Stimulated activated naive CD8-positive, alpha-beta T cell treated with anti-CD3 and anti-CD28 coated beads, Interleukin-15, amount 100 ng/mL, for 72 hours (primary cell): ENCODE measurements at regions not wholly inside any gene's neighbourhood (a gene's known extent, or its start where the extent isn't known, plus 50 kb on each side); places are given as distances from the start of the nearest gene placed in this dataset.

Source experiments
- ATAC-seq: fragments of 150-1000 bp; cut with Tn5 transposase; 2 replicates; pipeline ENCODE4 v1.10.0; 2021; ENCODE audit warnings: mild to moderate bottlenecking, moderate library complexity
- DNase-seq, 2 donors: peaks; one replicate each; pipeline ENCODE4 v3.0.0; 2021 to 2022
- H3K27ac Mint-ChIP-seq, 2 donors: one replicate each; pipeline ENCODE4 v1.8.0; 2022; ENCODE audit warnings: mild to moderate bottlenecking in 2 of 2, mixed read lengths in 2 of 2, moderate library complexity in 2 of 2
- H3K27me3 Mint-ChIP-seq: one replicate; pipeline ENCODE4 v1.8.0; 2022; ENCODE audit warnings: mixed read lengths
- H3K4me1 Mint-ChIP-seq: one replicate; pipeline ENCODE4 v1.8.0; 2022; ENCODE audit warnings: mild to moderate bottlenecking, mixed read lengths
- H3K4me3 Mint-ChIP-seq, 2 donors: one replicate each; pipeline ENCODE4 v1.8.0; 2022; ENCODE audit warnings: mild to moderate bottlenecking in 2 of 2, mixed read lengths in 2 of 2, moderate library complexity in 1 of 2
- H3K9me3 Mint-ChIP-seq, 2 donors: one replicate each; pipeline ENCODE4 v1.8.0; 2022; ENCODE audit warnings: mixed read lengths in 2 of 2

- H3K27ac Mint-ChIP-seq = peak overlapping the region; percentile 75 to 87
- DNase-seq (no peak), ATAC-seq (peak; percentile 26)
- no peaks in the 10 kb centered on the region for H3K9me3 Mint-ChIP-seq
- peaks cover 91% of the 10 kb centered on the region for H3K4me1 Mint-ChIP-seq
- H3K27me3 Mint-ChIP-seq = no peaks in the 10 kb centered on the region
- H3K4me3 Mint-ChIP-seq = peak overlapping the region; percentile 69 to 77
Observed at GRCh38 chr12:92029902-92030586, 115.6 kb downstream of the BTG1 start.

GRCh38 chr12:92029136-92029535 lies 116.5 kb downstream of the BTG1 start:
- Mint-ChIP-seq H3K27me3 (no peaks in the 10 kb centered on the region), H3K4me3 (no peak overlapping the region), H3K9me3 (no peaks in the 10 kb centered on the region), H3K4me1 (peaks cover 84% of the 10 kb centered on the region), H3K27ac (no peak overlapping the region)
- no peak for DNase-seq
- ATAC-seq = no peak

- peaks cover 78% of the 10 kb centered on the region for H3K4me1 Mint-ChIP-seq
- ATAC-seq = no peak
Observed at GRCh38 chr12:92028441-92028709, 117.3 kb downstream of the BTG1 start.

GRCh38 chr12:92027701-92028440 lies 117.8 kb downstream of the BTG1 start:
- peaks cover 78% of the 10 kb centered on the region for H3K4me1 Mint-ChIP-seq
- DNase-seq (no peak), ATAC-seq (no peak)
- H3K4me3 Mint-ChIP-seq = peak overlapping the region in 1 of 2 donors; percentile 28
- no peak overlapping the region for H3K27ac Mint-ChIP-seq
- no peaks in the 10 kb centered on the region for H3K9me3 Mint-ChIP-seq
- H3K27me3 Mint-ChIP-seq = no peaks in the 10 kb centered on the region

More at GRCh38 chr12:92028441-92028709, 117.3 kb downstream of the BTG1 start:
- Mint-ChIP-seq H3K9me3 (no peaks in the 10 kb centered on the region), H3K27me3 (no peaks in the 10 kb centered on the region), H3K27ac (no peak overlapping the region), H3K4me3 (peak overlapping the region in 1 of 2 donors; percentile 28)
- no peak for DNase-seq

- peak overlapping the region; percentile 3 to 28 for H3K4me3 Mint-ChIP-seq
- H3K27ac Mint-ChIP-seq = peak overlapping the region in 1 of 2 donors; percentile 36
- no peaks in the 10 kb centered on the region for H3K9me3 Mint-ChIP-seq
- no peak for DNase-seq
- no peaks in the 10 kb centered on the region for H3K27me3 Mint-ChIP-seq
- ATAC-seq = no peak
- H3K4me1 Mint-ChIP-seq = peaks cover 77% of the 10 kb centered on the region
Observed at GRCh38 chr12:92027243-92027642, 118.4 kb downstream of the BTG1 start.

- ATAC-seq = peak; percentile 57
- peak overlapping the region in 1 of 2 donors; percentile 15 for H3K27ac Mint-ChIP-seq
Observed at GRCh38 chr12:92025462-92026207, 120.0 kb downstream of the BTG1 start.

GRCh38 chr12:92022093-92022492 lies 123.6 kb downstream of the BTG1 start:
- Mint-ChIP-seq H3K27ac (no peak overlapping the region), H3K9me3 (peaks cover 5 to 12% of the 10 kb centered on the region in 2 donors), H3K4me3 (no peak overlapping the region), H3K27me3 (no peaks in the 10 kb centered on the region), H3K4me1 (peaks cover 40% of the 10 kb centered on the region)
- ATAC-seq = no peak
- DNase-seq = no peak

More at GRCh38 chr12:92025462-92026207, 120.0 kb downstream of the BTG1 start:
- Mint-ChIP-seq H3K4me3 (peak overlapping the region; percentile 61 to 63), H3K9me3 (no peaks in the 10 kb centered on the region), H3K4me1 (peaks cover 75% of the 10 kb centered on the region), H3K27me3 (no peaks in the 10 kb centered on the region)
- DNase-seq = no peak

GRCh38 chr12:92021666-92022035 lies 124.0 kb downstream of the BTG1 start:
- Mint-ChIP-seq H3K9me3 (peaks cover 5 to 17% of the 10 kb centered on the region in 2 donors), H3K4me1 (peaks cover 36% of the 10 kb centered on the region), H3K4me3 (peak overlapping the region; percentile 4 to 8), H3K27me3 (no peaks in the 10 kb centered on the region), H3K27ac (no peak overlapping the region)
- ATAC-seq (no peak), DNase-seq (no peak)

GRCh38 chr12:92020983-92021665 lies 124.5 kb downstream of the BTG1 start:
- DNase-seq = no peak
- ATAC-seq = no peak
- H3K4me3 Mint-ChIP-seq = peak overlapping the region; percentile 6 to 8
- peaks cover 32% of the 10 kb centered on the region for H3K4me1 Mint-ChIP-seq
- H3K9me3 Mint-ChIP-seq = peaks cover 5 to 17% of the 10 kb centered on the region in 2 donors
- no peaks in the 10 kb centered on the region for H3K27me3 Mint-ChIP-seq
- H3K27ac Mint-ChIP-seq = no peak overlapping the region

- no peaks in the 10 kb centered on the region for H3K27me3 Mint-ChIP-seq
Observed at GRCh38 chr12:92019491-92020277, 126.0 kb downstream of the BTG1 start.

GRCh38 chr12:92012691-92013090 lies 133.0 kb downstream of the BTG1 start:
- H3K9me3 Mint-ChIP-seq = peaks cover 4 to 9% of the 10 kb centered on the region in 2 donors
- DNase-seq = no peak
- no peaks in the 10 kb centered on the region for H3K27me3 Mint-ChIP-seq
- H3K4me1 Mint-ChIP-seq = peaks cover 41% of the 10 kb centered on the region
- no peak overlapping the region for H3K4me3 Mint-ChIP-seq
- no peak for ATAC-seq
- H3K27ac Mint-ChIP-seq = no peak overlapping the region

More at GRCh38 chr12:92019491-92020277, 126.0 kb downstream of the BTG1 start:
- no peak for ATAC-seq
- Mint-ChIP-seq H3K4me1 (peaks cover 20% of the 10 kb centered on the region), H3K9me3 (peaks cover 5 to 17% of the 10 kb centered on the region in 2 donors), H3K4me3 (no peak overlapping the region), H3K27ac (no peak overlapping the region)
- DNase-seq = no peak

GRCh38 chr12:92010853-92011701 lies 134.6 kb downstream of the BTG1 start:
- Mint-ChIP-seq H3K27me3 (no peaks in the 10 kb centered on the region), H3K4me3 (peak overlapping the region; percentile 69 to 87), H3K27ac (peak overlapping the region; percentile 0 to 97), H3K9me3 (peaks cover 7 to 10% of the 10 kb centered on the region in 2 donors), H3K4me1 (peaks cover 45% of the 10 kb centered on the region)
- DNase-seq = no peak
- peak; percentile 60 for ATAC-seq

GRCh38 chr12:92010368-92010767 lies 135.3 kb downstream of the BTG1 start:
- Mint-ChIP-seq H3K27ac (peak overlapping the region in 1 of 2 donors; percentile 36), H3K9me3 (peaks cover 9 to 13% of the 10 kb centered on the region in 2 donors), H3K4me1 (peaks cover 46% of the 10 kb centered on the region), H3K4me3 (peak overlapping the region in 1 of 2 donors; percentile 41), H3K27me3 (no peaks in the 10 kb centered on the region)
- ATAC-seq (no peak), DNase-seq (no peak)

GRCh38 chr12:92008345-92008744 lies 137.3 kb downstream of the BTG1 start:
- ATAC-seq = no peak

More at GRCh38 chr12:92008345-92008744, 137.3 kb downstream of the BTG1 start:
- Mint-ChIP-seq H3K9me3 (peaks cover 9 to 13% of the 10 kb centered on the region in 2 donors), H3K4me3 (no peak overlapping the region), H3K27ac (no peak overlapping the region), H3K27me3 (no peaks in the 10 kb centered on the region), H3K4me1 (peaks cover 65% of the 10 kb centered on the region)
- DNase-seq = no peak
